NCI-H226 (cell line): ENCODE measurements at regions not wholly inside any gene's neighbourhood (a gene's known extent, or its start where the extent isn't known, plus 50 kb on each side); places are given as distances from the start of the nearest gene placed in this dataset.
"Not testable (repeated sequence)": the region's sequence is repeated elsewhere in the genome, so short reads cannot be mapped to it uniquely, and the experiment has no call there.

Source experiments
- DNase-seq: peaks from one replicate; pipeline ENCODE4 v3.0.0-alpha.2; 2015

DNA sequence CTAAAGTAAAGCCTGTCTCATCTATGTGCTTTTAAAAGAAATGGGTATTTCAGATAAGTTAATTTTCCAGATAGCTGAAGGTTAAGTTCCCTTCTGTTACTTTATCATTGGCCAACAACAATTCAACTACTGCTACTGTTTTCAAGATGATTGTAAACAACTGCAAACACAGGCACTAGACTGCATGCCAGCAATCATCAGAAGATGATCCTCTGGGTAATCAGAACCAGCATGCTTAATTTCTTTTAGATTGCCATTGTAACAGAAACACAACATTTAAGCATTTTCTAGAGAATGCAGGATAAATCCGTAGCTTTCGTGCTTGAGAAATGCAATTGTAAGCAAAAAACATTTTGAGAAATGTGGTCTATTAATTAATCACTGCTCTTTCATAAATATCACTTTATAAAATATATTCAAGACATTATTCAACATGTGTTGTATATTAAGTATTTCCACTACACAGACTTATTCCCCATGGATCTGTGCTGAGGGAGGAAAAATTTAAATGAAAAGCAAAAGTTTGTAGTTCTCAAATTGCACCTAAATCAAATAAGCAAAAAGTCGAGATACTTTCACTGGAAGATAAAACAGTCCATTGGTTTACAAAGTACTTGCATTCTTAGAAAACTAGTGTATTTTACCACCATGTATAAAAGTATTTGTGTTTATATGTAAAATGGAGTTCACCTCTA lies 133.7 kb downstream of the ATL2 start:
- no peak for DNase-seq

DNA sequence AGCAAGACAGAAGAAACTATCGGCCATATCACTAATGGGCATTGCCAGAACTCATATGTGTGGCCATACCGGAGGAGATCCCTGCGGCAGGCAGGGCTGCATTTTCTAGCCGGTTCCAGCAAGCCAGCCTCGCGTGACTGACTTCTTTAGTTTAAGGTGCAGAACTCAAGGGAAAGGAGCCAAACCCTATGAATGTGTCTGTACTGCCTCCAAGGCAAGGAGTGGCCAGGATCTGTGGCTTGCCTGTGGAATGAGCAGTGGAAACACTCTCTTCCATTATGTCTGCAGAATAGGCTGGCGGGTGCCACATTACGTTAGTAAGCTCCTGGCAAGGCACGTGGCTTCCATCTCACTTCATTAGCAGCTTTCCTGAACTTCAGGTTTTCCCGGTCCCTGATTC lies 137.6 kb downstream of the ATL2 start:
- no peak for DNase-seq

DNA sequence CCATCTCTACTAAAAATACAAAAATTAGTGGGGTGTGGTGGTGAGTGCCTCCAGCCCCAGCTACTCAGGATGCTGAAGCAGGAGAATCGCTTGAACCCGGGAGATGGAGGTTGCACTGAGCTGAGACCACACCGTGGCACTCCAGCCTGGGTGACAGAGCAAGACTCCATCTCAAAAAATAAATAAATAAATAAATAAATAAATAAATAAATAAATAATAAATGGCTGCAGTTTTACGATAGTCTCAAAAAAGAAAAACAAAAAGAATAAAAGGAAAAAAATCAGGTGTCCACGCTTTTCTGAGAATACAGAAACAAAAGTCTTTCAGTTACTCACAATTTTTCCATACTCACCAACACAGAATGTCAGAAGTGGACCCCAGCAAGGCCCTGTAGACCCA lies 138.4 kb downstream of the ATL2 start:
- not testable (repeated sequence) for DNase-seq

DNA sequence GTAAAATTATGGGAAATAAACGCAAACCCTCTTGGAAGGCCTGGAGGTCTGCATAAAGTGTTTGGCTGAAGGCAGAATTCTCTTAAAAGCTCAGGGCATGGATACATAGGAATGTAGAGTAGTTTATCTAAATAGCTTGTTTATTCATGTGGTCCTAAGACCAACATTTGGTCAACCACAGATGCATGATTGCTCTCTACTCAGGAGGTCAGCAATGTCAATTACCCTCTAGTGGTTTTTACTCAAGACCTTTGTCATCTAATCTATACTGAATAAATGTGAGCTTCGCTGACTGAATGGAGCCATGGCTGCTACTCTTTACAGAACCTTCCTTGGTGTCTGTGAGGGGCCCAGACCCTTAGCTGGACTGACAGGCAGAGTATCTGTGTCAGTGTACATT lies 139.8 kb downstream of the ATL2 start:
- DNase-seq, result no peak

DNA sequence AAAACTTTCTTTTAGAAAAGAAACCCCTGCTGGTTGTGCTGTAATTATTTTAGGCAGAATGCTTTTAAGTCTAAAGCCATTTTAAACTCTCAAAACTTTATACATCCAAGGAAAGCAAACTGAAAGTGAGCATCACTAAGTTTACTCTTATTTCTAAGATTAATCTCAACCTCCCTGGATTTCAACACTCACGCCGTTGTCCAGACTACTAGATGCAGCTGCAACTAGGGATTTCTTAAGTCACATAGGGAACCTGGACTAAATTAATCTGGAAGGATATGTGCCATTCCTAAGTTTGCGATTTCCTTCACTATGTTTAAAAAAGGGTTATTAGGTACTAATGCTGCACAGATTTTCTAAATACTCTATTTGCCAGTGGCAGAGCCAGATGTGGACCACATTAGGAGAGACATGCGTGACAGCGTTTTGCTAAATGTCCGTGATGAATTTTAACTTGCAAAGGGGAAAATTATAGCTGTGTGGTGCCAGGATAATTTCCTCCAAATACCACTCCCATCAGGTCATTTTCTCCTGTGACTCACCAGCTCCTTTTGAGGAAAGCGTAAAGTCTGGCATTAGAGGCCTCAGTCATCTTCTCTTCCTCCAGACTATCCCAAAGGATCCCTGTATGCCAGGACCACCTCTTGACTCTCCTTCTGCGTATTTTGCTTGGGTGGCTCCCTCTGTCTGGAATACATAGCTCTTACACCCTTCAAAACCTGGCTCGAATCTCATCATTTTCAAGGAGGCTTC lies 143.7 kb downstream of the ATL2 start:
- peak; percentile 52 for DNase-seq

DNA sequence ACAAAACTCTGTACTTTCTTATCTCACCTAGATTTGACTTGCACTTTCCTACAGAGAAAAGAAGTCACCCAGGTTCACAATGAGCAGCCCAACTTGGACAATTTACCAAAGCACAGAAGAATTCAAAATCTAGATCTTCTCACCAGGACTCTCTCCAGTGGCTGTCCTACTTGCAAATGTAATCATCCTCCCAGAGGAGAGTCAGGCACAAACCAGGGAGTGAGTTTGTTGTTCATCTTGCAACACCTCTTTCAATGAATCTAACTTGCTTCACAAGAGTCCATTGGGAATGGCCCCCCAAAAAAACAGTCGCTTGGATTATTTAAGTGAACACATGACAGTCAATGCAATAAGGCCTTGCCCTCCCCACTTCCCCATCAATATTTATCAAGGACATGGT lies 144.6 kb downstream of the ATL2 start:
- DNase-seq, result no peak

DNA sequence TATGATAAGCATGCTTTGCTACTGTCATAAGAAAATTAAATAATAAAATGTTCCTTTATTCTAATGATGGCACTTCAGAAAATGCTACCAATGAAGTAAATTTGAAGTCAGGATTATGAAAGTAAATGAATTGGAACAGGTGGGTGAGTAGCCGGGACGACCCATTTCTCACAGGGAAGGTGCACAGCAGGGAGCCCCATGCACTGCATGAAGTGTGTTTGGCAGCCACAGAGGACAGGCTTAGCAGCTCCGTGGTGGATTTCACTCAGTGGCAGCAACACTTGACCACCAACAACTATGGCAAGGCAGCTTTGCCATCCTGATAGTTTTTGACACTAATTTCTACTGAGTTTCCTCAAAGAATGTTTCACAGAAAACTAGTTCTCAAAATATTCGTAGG lies 146.3 kb downstream of the ATL2 start:
- no peak for DNase-seq

DNA sequence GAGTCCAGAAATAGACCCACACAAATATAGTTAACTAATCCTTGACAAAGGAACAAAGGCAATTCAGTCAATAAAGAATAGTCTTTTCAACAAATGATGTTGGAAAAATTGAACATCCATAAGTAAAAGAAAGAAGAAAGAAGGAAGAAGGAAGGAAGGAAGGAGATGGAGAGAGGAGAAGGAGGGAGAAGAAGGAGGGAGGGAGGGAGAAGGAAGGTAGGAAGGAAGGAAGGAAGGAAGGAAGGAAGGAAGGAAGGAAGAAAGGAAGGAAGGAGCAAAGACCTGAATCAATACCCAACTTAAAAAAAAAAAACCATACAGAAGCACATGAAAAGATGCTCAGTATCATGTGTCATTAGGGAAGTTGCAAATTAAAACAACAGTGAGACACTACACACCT lies 148.3 kb downstream of the ATL2 start:
- no peak for DNase-seq

DNA sequence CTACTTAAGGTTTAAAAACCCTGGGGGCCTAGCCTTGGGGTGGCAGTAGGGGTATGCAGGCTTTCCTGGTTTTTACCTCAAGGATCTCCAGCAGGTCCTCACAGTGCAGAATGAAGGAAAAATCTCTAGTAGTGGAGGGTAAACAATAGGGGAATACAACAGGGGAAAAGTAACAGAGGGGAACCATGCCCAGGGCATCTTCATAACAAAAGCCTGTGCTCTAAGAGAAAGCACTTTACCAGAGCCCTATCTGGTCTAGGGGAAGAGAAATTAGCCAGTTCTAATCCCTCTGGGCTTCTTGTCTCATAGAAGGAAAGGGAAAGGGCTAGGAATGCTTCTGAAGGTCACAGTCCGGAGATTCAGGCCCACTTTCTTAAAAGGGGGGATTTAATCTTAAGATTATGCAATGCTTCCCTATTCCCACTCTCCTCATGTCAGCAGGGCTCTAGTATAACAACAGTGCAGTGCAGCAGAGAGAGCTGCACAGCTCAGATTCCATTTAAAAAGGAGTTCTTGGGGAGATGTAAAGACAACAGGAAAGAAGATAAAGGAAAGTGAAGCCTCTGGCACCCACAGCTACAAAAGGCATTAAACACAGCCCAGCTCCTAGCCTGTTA lies 149.0 kb upstream of the CYP1B1 start:
- no peak for DNase-seq

DNA sequence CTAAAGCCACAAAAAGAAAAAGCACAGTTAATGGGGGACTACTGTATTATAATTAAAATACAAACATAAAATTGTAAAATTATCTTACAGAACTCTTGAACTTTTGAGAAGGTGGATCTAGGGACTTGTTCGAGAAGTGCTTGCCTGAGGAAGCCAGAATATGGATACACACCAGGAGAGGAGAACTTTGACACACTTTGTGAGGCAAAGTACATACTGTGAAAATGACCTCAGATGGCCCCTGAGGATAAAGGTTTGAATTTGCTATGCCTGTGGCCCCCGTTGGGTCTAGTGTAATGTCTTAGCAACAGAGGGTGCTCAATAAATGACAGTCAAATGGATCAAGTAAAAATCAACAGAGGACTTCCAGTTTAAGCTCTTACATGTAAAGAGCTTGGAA lies 148.2 kb upstream of the CYP1B1 start:
- DNase-seq, result no peak

DNA sequence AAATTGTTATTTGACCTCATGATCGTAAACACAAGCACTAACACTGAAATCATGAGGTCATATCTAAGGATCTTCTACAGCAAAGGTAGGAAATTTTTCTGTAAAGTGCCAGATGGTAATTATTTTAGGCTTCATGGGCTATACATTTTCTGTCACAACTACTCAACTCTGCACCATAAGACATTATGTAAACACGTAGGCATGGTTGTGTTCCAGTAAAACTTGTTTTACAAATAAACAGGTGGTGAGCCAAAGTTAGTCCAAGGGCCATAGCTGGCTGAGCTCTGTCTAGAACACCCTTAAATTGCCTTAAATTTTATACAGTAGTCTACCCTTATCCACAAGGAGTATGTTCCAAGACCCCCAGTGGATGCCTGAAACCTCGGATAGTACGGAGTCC lies 147.3 kb upstream of the CYP1B1 start:
- DNase-seq, result no peak

DNA sequence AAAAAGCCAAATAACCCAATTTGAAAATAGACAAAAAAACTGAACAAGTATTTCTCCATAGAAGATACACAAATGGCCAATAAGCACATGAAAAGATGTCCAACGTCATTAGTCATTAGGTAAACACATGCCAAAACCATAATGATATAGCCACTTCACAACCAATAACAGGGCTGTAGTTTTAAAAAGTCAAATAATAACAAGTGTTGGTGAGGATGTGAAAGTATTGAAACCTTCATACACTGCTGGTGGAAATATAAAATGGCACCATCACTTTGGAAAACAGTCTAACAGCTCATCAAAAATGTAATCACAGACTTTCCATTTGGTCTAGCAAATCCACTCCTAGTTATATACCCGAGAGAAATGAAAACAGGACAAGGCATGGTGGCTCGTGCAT lies 144.2 kb upstream of the CYP1B1 start:
- no peak for DNase-seq

DNA sequence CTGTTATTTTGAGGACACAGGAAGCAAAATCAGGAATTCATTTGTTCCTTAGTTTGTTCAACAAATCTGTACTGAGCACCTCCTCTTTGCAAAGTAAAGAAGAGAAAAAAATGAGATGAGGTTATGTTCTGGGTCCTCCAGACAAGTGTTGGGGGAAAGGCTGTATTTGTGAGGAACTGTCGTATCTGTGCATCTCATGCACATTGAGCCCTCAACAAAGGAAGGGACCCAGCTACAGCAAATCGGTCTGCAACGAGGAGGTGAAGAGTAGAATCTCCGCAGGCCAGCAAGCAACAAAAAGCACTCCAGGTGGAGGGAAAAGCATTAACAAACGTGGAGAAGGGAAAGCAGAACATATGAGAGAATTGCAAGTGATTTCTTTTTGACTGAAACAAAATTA lies 143.0 kb upstream of the CYP1B1 start:
- DNase-seq, result no peak

DNA sequence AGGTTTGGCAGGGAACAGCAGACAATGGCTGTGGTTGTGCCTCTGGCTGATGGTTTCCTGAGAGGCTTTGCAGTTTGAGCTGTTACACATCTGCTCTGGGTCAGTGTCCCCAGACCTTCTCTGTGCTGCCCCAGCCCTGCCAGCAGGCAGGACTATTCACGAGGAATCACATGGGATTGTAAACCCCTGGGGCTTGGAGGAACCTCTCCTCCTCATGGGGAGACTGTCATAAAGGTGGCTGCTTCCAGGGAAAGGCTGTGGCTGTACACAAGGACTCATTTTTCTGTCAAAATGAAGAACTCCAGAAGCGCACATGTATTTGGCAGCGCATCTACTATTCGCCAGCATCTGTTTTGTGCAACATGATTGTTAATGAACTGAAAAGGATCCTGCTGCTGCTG lies 142.6 kb upstream of the CYP1B1 start:
- DNase-seq, result no peak

DNA sequence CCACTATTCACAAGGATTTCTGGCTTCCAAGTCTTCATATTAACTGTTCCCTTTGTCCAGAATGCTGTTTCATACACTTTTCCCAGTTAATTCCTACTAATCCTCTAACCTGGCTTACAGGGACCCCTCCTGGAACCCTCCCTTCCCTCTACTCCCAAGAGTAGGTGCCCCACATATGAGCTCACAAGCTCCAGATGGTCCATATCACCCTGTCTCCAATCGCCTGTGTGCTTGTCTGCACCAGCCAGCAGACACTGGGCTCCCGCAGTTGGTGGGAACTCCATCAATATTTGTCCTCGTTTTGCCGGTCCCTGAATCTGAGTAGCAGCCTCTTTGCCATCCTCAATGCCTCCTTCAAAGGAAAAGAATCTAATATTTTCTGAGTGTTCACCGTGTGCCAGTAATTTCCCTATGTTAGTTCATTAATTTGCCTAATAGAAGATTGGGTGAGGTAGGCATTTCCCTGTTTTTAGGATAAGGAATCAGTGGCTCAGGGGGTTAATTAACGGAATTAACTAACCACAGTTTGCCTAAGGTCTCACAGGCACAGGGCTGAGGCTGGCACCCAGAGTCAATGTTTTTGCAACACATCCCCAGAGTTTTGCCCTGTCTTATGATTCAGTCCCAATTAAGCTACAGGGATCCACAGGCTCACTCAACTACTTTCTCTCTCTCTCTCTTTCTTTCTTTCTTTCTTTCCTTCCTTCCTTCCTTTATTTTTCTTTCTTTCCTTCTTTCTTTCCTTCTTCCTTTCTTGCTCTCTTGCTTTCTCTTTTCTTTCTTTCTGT lies 141.6 kb upstream of the CYP1B1 start:
- no peak for DNase-seq

DNA sequence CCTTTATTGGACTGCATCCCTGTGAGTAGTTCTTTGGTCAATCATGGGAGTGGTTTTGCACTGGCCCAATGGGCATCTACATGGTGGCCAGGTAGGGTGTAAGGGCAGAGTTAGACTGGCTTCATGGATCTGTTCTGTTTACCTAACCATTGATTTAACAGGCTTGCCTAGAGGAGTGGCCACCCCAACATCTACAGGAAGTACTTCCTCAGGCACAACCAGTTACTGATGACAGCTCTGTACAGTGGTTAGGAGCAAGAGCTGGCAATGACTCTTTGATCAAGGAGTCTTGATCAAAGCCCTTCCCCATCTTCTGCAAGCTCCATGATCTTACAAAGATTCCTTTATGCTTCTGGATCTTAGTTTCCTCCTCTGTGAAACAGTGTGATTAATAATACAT lies 140.9 kb upstream of the CYP1B1 start:
- DNase-seq, result no peak

DNA sequence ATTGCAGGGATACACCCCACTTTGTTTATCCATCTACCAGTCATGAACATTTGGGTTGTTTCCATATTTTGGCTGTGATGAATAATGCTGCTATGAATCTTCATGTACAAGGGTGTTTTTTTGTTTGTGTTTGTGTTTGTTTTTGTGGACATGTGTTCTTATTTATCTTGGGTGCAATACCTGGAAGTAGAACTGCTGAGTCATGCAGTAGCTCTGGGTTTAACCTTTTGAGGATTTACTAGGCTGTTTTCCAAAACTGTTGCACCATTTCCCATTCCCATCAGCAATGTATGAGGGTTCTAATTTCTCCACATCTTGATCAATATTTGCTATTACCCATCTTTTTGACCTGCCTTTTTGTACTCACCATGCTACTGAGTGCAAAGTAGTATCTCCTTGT lies 140.0 kb upstream of the CYP1B1 start:
- peak; percentile 15 for DNase-seq

DNA sequence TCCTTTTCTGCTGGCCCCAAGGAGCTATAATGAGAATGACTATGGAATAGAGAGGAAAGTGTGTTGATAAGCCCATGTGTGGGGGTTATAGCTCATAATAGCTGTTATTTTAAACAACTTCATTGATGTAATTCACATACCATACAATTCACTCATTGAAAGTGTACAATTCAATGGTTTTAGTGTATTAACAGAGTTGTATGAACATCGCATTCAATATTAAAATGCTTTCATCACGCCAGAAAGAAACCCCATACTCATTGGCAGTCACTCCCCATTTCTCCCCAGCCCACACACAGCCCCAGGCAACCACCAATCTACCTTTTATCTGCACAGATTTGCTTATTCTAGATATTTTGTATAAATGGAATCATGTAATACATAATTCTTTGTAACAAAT lies 139.6 kb upstream of the CYP1B1 start:
- DNase-seq, result peak; percentile 35

DNA sequence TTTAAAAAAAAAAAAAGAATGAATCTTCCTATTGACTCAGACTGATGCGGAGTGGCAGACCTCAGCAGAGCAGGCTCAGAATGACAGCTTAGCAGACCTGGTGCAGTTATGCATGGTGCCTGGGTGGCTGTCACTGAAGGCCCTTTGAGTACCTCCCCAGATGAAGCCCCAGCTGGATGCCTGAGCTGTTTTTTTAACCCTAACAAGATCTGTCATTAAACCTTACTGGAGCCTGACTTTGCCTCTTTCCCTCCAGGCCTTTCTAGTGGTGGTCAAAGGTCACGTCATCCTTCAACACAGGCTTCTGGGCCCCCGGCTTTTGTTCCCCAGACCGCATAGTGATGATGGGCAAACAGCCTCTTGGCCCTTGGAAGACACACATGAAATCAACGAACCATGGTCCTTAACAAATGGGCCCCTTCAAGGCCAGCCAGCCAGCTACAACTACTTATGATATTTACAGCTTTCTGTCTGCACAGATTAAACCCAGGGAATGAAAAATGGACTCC lies 138.3 kb upstream of the CYP1B1 start:
- DNase-seq, result no peak

DNA sequence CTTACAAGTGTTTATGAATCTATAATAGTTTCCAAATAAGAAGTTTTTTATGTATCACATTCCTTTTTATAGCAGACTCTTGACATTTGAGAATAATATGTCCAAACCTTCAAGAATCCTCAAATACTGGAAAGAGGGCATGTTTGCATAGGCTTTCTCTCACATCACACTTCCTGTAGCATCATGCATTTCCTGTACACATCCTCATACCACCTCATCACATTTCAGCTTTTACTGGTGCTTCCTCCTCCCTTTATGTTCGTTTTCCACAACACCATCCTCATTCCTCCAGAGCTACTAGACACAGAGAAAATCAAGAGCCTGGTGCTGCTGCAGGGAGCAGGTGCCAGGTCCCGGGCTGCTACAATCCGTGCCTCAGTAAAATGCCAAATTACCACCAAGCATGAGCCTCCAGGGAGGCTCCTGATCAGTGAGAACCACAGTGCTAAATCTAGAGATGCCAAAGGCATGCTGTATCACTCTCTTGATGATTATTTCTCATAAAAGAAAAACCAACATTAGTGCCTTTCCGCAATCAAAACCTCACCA lies 137.7 kb upstream of the CYP1B1 start:
- DNase-seq, result no peak

DNA sequence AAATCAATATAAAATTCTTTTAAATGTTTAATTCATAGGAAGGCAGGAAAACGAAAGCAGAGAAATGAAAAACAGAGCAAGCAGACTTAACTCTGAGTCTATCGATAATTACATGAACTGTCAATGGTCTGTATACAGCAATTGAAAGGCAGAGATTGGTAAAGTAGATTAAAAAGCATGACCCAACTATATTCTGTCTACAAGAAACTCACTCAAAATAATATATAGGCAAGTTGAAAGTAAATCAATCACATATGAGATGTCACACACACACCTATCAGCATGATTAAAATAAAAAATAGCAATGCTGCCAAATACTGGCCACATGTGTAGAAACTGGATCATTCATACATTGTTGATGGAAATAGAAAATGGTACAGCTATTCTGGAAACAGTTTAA lies 136.4 kb upstream of the CYP1B1 start:
- DNase-seq, result no peak

DNA sequence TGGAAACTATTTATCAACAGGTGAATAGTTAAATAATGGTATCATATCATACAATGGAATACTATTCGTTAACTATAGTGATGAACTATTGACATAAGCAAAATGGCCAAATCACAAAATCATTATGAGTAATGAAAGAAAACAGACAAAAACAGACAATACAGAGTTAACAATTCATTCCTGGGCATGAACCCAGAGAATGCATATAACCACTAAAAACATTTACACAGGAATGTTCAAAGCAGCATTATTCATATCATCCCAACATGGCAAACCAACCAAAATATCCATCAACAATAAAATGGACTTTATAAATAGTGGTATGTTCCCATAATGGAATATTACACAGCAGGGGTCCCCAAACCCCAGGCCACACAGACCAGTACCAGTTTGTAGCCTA lies 131.2 kb upstream of the CYP1B1 start:
- DNase-seq, result no peak

DNA sequence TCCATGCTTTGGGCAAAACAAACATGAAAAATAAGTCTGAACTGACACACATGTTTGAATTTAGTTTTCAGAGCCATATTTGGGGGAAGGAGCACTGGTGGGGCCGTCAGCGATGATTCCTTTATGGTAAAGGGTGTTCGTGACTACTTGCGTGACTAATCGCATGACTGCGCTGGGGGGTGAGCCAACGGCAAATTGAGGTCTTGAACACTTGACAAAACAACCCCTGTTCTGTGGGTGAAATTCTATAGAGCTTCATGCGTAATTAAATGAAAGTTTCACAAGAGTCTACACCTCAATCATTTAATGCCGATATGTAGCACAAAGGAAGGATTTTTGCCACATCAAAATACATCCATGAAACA lies 127.5 kb upstream of the CYP1B1 start:
- DNase-seq, result no peak
